ENCODE measurements at regions not wholly inside any gene's neighbourhood (a gene's known extent, or its start where the extent isn't known, plus 50 kb on each side); places are given as distances from the start of the nearest gene placed in this dataset.

- TF ChIP-seq CTCF (IDR thresholded peaks at IDR 0.05; ENCODE audit: low read depth, low read length) = no peak
- no peak for TF ChIP-seq POLR2A (IDR thresholded peaks at IDR 0.05; ENCODE audit: extremely low read depth, insufficient read length)
Observed at GRCh38 chr6:44528716-44529115, 141.2 kb downstream of the CDC5L start.
